ENCODE measurements at regions not wholly inside any gene's neighbourhood (a gene's known extent, or its start where the extent isn't known, plus 50 kb on each side); places are given as distances from the start of the nearest gene placed in this dataset.
"Not testable (repeated sequence)": the region's sequence is repeated elsewhere in the genome, so short reads cannot be mapped to it uniquely, and the experiment has no call there.

DNA sequence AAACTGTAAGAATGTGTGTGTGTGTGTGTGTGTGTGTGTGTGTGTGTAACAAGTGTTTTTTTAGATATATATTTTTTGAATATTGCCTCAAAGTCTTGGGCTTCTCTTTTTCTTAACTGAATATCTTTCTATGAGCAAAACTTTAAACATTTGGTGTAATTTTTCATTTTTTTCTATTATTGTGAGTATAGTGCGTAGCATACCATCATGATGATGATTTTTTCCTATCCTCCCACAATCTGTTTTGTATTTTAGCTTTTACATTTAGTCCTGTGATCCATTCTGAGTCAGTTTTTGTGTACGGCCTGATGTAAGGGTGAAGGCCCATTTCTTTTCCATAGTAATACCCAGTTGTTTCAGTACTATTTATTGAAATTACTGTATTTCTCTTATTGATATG, 680.6 kb downstream of the TTLL7 start:
- no peak overlapping the region for H3K27ac ChIP-seq
- Mint-ChIP-seq H3K4me1 (no peaks in the 10 kb centered on the region), H3K4me3 (no peak overlapping the region), H3K36me3 (no peaks in the 10 kb centered on the region), H3K27ac (no peak overlapping the region), H3K9me3 (no peaks in the 10 kb centered on the region), H3K27me3 (ENCODE audit: insufficient read depth, low read depth) (no peaks in the 10 kb centered on the region)
- H2AFZ ChIP-seq (replicated peaks), result no peak overlapping the region
- H3K4me3 ChIP-seq, result no peak overlapping the region
- no peaks in the 10 kb centered on the region for H3F3A ChIP-seq (ENCODE audit: low read depth)
- no peaks in the 10 kb centered on the region for H3K4me1 ChIP-seq
- no peaks in the 10 kb centered on the region for H3K27me3 ChIP-seq
- H3K4me2 ChIP-seq, result no peak overlapping the region
- no peaks in the 10 kb centered on the region for H3K79me2 ChIP-seq (ENCODE audit: low read depth)
- H3K36me3 ChIP-seq, result no peaks in the 10 kb centered on the region
- no peak for DNase-seq (ENCODE audit: low spot score)
- TF ChIP-seq EZH2 (IDR thresholded peaks at IDR 0.05) (no peak), EZH2phosphoT487 (IDR thresholded peaks at IDR 0.05) (no peak)
- TF ChIP-seq, protein P1, sequence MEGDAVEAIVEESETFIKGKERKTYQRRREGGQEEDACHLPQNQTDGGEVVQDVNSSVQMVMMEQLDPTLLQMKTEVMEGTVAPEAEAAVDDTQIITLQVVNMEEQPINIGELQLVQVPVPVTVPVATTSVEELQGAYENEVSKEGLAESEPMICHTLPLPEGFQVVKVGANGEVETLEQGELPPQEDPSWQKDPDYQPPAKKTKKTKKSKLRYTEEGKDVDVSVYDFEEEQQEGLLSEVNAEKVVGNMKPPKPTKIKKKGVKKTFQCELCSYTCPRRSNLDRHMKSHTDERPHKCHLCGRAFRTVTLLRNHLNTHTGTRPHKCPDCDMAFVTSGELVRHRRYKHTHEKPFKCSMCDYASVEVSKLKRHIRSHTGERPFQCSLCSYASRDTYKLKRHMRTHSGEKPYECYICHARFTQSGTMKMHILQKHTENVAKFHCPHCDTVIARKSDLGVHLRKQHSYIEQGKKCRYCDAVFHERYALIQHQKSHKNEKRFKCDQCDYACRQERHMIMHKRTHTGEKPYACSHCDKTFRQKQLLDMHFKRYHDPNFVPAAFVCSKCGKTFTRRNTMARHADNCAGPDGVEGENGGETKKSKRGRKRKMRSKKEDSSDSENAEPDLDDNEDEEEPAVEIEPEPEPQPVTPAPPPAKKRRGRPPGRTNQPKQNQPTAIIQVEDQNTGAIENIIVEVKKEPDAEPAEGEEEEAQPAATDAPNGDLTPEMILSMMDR (IDR thresholded peaks at IDR 0.05), result no peak
- H3K9ac ChIP-seq, result no peak overlapping the region
- no peaks in the 10 kb centered on the region for H3K9me3 ChIP-seq (ENCODE audit: low read depth)
- no peaks in the 10 kb centered on the region for H4K20me1 ChIP-seq (ENCODE audit: low read depth)

- H3K4me1 Mint-ChIP-seq; DNase-seq (ENCODE audit: low spot score); H4K20me1 ChIP-seq (ENCODE audit: low read depth); H3K27me3 ChIP-seq; H3K4me1 ChIP-seq; H3K27ac ChIP-seq; H3K4me3 Mint-ChIP-seq; H3K9me3 Mint-ChIP-seq; H3K9me3 ChIP-seq (ENCODE audit: low read depth); H2AFZ ChIP-seq (replicated peaks); H3K9ac ChIP-seq; H3K36me3 ChIP-seq; H3K36me3 Mint-ChIP-seq; H3K27ac Mint-ChIP-seq; H3K4me3 ChIP-seq; H3K79me2 ChIP-seq (ENCODE audit: low read depth); H3F3A ChIP-seq (ENCODE audit: low read depth); H3K4me2 ChIP-seq; H3K27me3 Mint-ChIP-seq (ENCODE audit: insufficient read depth, low read depth): not testable (repeated sequence)
Observed at GRCh38 chr1:83315446-83315845, 683.5 kb downstream of the TTLL7 start.

- H4K20me1 ChIP-seq (ENCODE audit: low read depth); H3K27me3 ChIP-seq; DNase-seq (ENCODE audit: low spot score); H3K79me2 ChIP-seq (ENCODE audit: low read depth); H3K9me3 Mint-ChIP-seq; H3F3A ChIP-seq (ENCODE audit: low read depth); H3K36me3 Mint-ChIP-seq; H3K9ac ChIP-seq; H3K27ac ChIP-seq; H2AFZ ChIP-seq (replicated peaks); H3K36me3 ChIP-seq; H3K4me1 Mint-ChIP-seq; H3K27ac Mint-ChIP-seq; H3K4me3 ChIP-seq; H3K27me3 Mint-ChIP-seq (ENCODE audit: insufficient read depth, low read depth); H3K4me3 Mint-ChIP-seq; H3K4me2 ChIP-seq; H3K4me1 ChIP-seq; H3K9me3 ChIP-seq (ENCODE audit: low read depth): not testable (repeated sequence)
Observed at GRCh38 chr1:83310161-83310560, 688.8 kb downstream of the TTLL7 start.

- H3K4me1 Mint-ChIP-seq; H3K27me3 Mint-ChIP-seq (ENCODE audit: insufficient read depth, low read depth); H3K4me1 ChIP-seq; H3K4me3 ChIP-seq; H3K27me3 ChIP-seq; H3K36me3 Mint-ChIP-seq; H3K36me3 ChIP-seq; H3K79me2 ChIP-seq (ENCODE audit: low read depth); H3K9me3 Mint-ChIP-seq; H3K27ac Mint-ChIP-seq; H4K20me1 ChIP-seq (ENCODE audit: low read depth); H3K27ac ChIP-seq; H3K4me3 Mint-ChIP-seq; H3K4me2 ChIP-seq; H2AFZ ChIP-seq (replicated peaks); H3F3A ChIP-seq (ENCODE audit: low read depth); DNase-seq (ENCODE audit: low spot score); H3K9me3 ChIP-seq (ENCODE audit: low read depth); H3K9ac ChIP-seq: not testable (repeated sequence)
Observed at GRCh38 chr1:83309035-83309434, 689.9 kb downstream of the TTLL7 start.

DNA sequence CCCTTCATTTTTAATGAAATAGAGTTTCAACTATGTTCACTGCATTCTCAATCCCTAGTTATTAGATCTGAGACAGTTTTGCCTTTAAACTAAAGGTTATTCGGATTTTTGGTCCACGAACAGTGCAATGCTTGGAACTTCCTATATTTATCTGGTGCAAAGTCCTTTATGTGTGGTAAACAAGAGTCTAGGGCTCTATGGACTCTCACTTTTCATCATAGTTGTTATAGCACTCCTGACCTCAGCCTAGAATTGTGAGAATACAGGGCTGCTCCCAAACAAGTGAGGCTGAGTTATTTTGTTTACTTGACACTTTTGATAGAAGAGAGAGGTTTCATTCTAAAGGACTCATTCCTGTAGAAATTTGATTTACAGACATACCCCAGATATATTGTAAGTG, 692.1 kb downstream of the TTLL7 start:
- H3K27ac ChIP-seq; H3K4me3 ChIP-seq; H3K9ac ChIP-seq; H3K36me3 ChIP-seq; H3K27me3 ChIP-seq; H3K27ac Mint-ChIP-seq; H3K9me3 ChIP-seq (ENCODE audit: low read depth); H3K4me3 Mint-ChIP-seq; DNase-seq (ENCODE audit: low spot score); H4K20me1 ChIP-seq (ENCODE audit: low read depth); H3K9me3 Mint-ChIP-seq; H2AFZ ChIP-seq (replicated peaks); H3F3A ChIP-seq (ENCODE audit: low read depth); H3K4me1 Mint-ChIP-seq; H3K4me2 ChIP-seq; H3K27me3 Mint-ChIP-seq (ENCODE audit: insufficient read depth, low read depth); H3K36me3 Mint-ChIP-seq; H3K4me1 ChIP-seq; H3K79me2 ChIP-seq (ENCODE audit: low read depth): not testable (repeated sequence)

DNA sequence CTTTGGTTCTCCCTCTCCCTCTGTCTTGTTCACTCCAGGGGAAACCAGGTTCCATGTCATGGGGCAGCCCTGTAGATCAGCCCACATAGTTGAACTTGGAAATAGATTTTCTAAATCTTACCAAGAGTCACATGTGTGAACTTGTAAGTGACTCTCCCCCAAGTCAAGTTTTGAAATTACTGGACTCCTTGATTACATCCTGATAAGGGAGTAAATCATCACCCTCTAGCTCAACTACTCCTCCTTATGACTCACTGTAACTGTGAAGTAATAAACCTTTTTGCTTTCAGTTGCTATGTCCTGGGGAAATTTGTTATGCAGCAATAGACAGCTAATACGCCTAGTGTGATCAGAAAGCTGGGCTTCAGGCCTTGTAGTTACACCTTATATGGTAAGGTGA, 703.3 kb downstream of the TTLL7 start:
- not testable (repeated sequence) for H3K27me3 ChIP-seq; H3K9me3 ChIP-seq (ENCODE audit: low read depth); H3K4me1 Mint-ChIP-seq; H3K27ac ChIP-seq; H3F3A ChIP-seq (ENCODE audit: low read depth); DNase-seq (ENCODE audit: low spot score); H3K27me3 Mint-ChIP-seq (ENCODE audit: insufficient read depth, low read depth); H3K9ac ChIP-seq; H3K36me3 ChIP-seq; H3K27ac Mint-ChIP-seq; H3K4me2 ChIP-seq; H3K79me2 ChIP-seq (ENCODE audit: low read depth); H3K4me3 ChIP-seq; H3K9me3 Mint-ChIP-seq; H3K4me3 Mint-ChIP-seq; H4K20me1 ChIP-seq (ENCODE audit: low read depth); H3K36me3 Mint-ChIP-seq; H3K4me1 ChIP-seq; H2AFZ ChIP-seq (replicated peaks)

GRCh38 chr1:83287391-83287790, 711.5 kb downstream of the TTLL7 start:
- not testable (repeated sequence) for H3K4me3 Mint-ChIP-seq, H3K36me3 Mint-ChIP-seq

DNA sequence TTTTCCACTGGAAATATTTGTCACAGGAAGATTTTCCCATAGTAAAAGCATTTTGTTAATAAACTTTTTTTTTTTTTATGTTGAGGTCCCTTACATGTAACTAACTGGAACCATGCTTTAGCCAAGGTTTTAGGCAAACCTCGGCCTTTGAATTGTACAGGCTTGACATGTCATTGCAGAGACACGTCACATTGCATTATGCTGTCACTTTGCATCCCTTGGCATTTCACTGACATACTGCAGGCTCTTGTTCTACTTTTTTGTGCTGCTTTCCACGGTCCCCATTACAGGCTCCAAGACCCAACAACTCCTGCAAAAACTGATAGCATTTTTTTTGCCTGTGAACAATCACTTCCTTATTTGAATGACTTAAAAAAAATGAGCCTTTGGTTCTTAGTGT, 724.3 kb downstream of the TTLL7 start:
- H2AFZ ChIP-seq (replicated peaks); DNase-seq (ENCODE audit: low spot score); H3K27ac Mint-ChIP-seq; H3K9me3 Mint-ChIP-seq; H3K9ac ChIP-seq; H3K27me3 ChIP-seq; H3K36me3 ChIP-seq; H3K79me2 ChIP-seq (ENCODE audit: low read depth); H4K20me1 ChIP-seq (ENCODE audit: low read depth); H3K27me3 Mint-ChIP-seq (ENCODE audit: insufficient read depth, low read depth); H3K4me2 ChIP-seq; H3K4me1 ChIP-seq; H3K9me3 ChIP-seq (ENCODE audit: low read depth); H3F3A ChIP-seq (ENCODE audit: low read depth); H3K4me3 ChIP-seq; H3K4me1 Mint-ChIP-seq; H3K36me3 Mint-ChIP-seq; H3K4me3 Mint-ChIP-seq; H3K27ac ChIP-seq: not testable (repeated sequence)

More at GRCh38 chr1:83287391-83287790, 711.5 kb downstream of the TTLL7 start:
- H3K27me3 Mint-ChIP-seq (ENCODE audit: insufficient read depth, low read depth); H3K79me2 ChIP-seq (ENCODE audit: low read depth); H3K27ac ChIP-seq; H3K27ac Mint-ChIP-seq; H3K4me1 Mint-ChIP-seq; H3K9me3 Mint-ChIP-seq; H3K4me2 ChIP-seq; DNase-seq (ENCODE audit: low spot score); H3K4me3 ChIP-seq; H3K9me3 ChIP-seq (ENCODE audit: low read depth); H2AFZ ChIP-seq (replicated peaks); H3K36me3 ChIP-seq; H3F3A ChIP-seq (ENCODE audit: low read depth); H4K20me1 ChIP-seq (ENCODE audit: low read depth); H3K4me1 ChIP-seq; H3K9ac ChIP-seq; H3K27me3 ChIP-seq: not testable (repeated sequence)
